ENCODE measurements at regions not wholly inside any gene's neighbourhood (a gene's known extent, or its start where the extent isn't known, plus 50 kb on each side); places are given as distances from the start of the nearest gene placed in this dataset.

GRCh38 chr5:74226716-74227485, 413.6 kb downstream of the ENC1 start:
- TF ChIP-seq CTCF (IDR thresholded peaks at IDR 0.05) (no peak), POLR2A (IDR thresholded peaks at IDR 0.05) (no peak)

Data from ovary (tissue), 3 donors.